Thyroid gland (tissue), 4 donors: ENCODE measurements at regions not wholly inside any gene's neighbourhood (a gene's known extent, or its start where the extent isn't known, plus 50 kb on each side); places are given as distances from the start of the nearest gene placed in this dataset.
"Not testable (repeated sequence)": the region's sequence is repeated elsewhere in the genome, so short reads cannot be mapped to it uniquely, and the experiment has no call there.

ENCODE experiments used
- DNase-seq, 2 donors: peaks; one replicate each; pipeline ENCODE4 v3.0.0-alpha.2; 2019
- H3K27ac ChIP-seq, 3 donors: fragments of 200-600 bp; sonication (generic); 1 replicate in 2 of 3; 2 replicates in 1 of 3; pipeline ENCODE4 v1.5.1; 2016 to 2019; ENCODE audit warnings: mild to moderate bottlenecking in 1 of 3, moderate library complexity in 1 of 3
- H3K27me3 ChIP-seq: fragments of 200-600 bp; sonication (generic); one replicate; pipeline ENCODE4 v1.5.1; 2019
- H3K36me3 ChIP-seq, 2 donors: fragments of 200-600 bp; sonication (generic); one replicate each; pipeline ENCODE4 v1.5.1; 2016 to 2019
- H3K4me1 ChIP-seq, 2 donors: fragments of 200-600 bp; sonication (generic); one replicate each; pipeline ENCODE4 v1.5.1; 2017 to 2019
- H3K4me3 ChIP-seq, 3 donors: fragments of 200-600 bp; sonication (generic); replicated peaks in 1 of 3; 1 replicate in 2 of 3; 2 replicates in 1 of 3; pipeline ENCODE4 v1.5.1; 2016; ENCODE audit warnings: mild to moderate bottlenecking in 1 of 3
- H3K9me3 ChIP-seq: fragments of 200-600 bp; sonication (generic); one replicate; pipeline ENCODE4 v1.5.1; 2017
- CTCF ChIP-seq, 6 experiments: fragments of 200-600 bp in 3 of 6; fragments of 450-650 bp in 3 of 6; sonication (generic) in 3 of 6; IDR thresholded peaks; one replicate each; pipeline ENCODE4 v1.5.1; 2016 to 2019; ENCODE audit warnings: antibody characterized with exemption in 6 of 6, mild to moderate bottlenecking in 2 of 6, inconsistent platforms in 1 of 6, moderate library complexity in 1 of 6
- POLR2A ChIP-seq, 2 donors: fragments of 450-650 bp; IDR thresholded peaks; one replicate each; pipeline ENCODE4 v1.6.1; 2017; ENCODE audit warnings: antibody characterized with exemption in 2 of 2, mild to moderate bottlenecking in 2 of 2, moderate library complexity in 1 of 2
- WGBS, 2 donors: methylation state at CpG; one replicate each; pipeline ENCODE4 v1.1.5; 2017; 5-methylcytosine and 5-hydroxymethylcytosine counted together
- intact Hi-C: fragments of 100-400 bp; cut with DNase I; formaldehyde crosslinking; loops from one replicate; pipeline ENCODE4 v1.15.1; 2023

- H3K27ac ChIP-seq, H3K4me3 ChIP-seq, H3K4me1 ChIP-seq, H3K9me3 ChIP-seq, H3K36me3 ChIP-seq, H3K27me3 ChIP-seq, DNase-seq, intact Hi-C loops: not testable (repeated sequence)
- 100% methylated on average over 1 of the region's 6 CpGs; no CpG with 5 or more reads in 1 of the 2 donors for WGBS, 2 donors
Measured at GRCh38 chr2:87678742-87679173, 69.1 kb upstream of the PLGLB2 start.

GRCh38 chr2:87679950-87680349 lies 67.9 kb upstream of the PLGLB2 start:
- H3K4me1 ChIP-seq, intact Hi-C loops, H3K27ac ChIP-seq, H3K27me3 ChIP-seq, DNase-seq, H3K36me3 ChIP-seq, H3K4me3 ChIP-seq, H3K9me3 ChIP-seq: not testable (repeated sequence)
- 83% methylated on average over 1 of the region's 4 CpGs; no CpG with 5 or more reads in 1 of the 2 donors for WGBS, 2 donors

GRCh38 chr2:87680691-87681090 lies 67.2 kb upstream of the PLGLB2 start:
- H3K36me3 ChIP-seq, H3K4me3 ChIP-seq, H3K4me1 ChIP-seq, intact Hi-C loops, H3K27me3 ChIP-seq, H3K27ac ChIP-seq, H3K9me3 ChIP-seq, DNase-seq: not testable (repeated sequence)
- 100% methylated on average over 1 of the region's 1 CpG for WGBS, 2 donors

- H3K36me3 ChIP-seq, H3K9me3 ChIP-seq, H3K4me3 ChIP-seq, H3K27me3 ChIP-seq, H3K4me1 ChIP-seq, intact Hi-C loops: not testable (repeated sequence)
- DNase-seq, result peak; percentile 75 to 85
- 19 to 34% methylated on average over 3 to 4 of the region's 10 CpGs for WGBS, 2 donors
- peak overlapping the region; percentile 35 to 67 (median 35) for H3K27ac ChIP-seq
- peak in 3 of 6 experiments; percentile 14 to 40 (median 32) for TF ChIP-seq CTCF (IDR thresholded peaks at IDR 0.05)
Measured at GRCh38 chr2:87683451-87683850, 64.4 kb upstream of the PLGLB2 start.

GRCh38 chr2:87683961-87684360 lies 63.9 kb upstream of the PLGLB2 start:
- intact Hi-C loops, H3K4me3 ChIP-seq, H3K36me3 ChIP-seq, H3K27me3 ChIP-seq, H3K9me3 ChIP-seq, H3K4me1 ChIP-seq: not testable (repeated sequence)
- H3K27ac ChIP-seq, result peak overlapping the region; percentile 35 to 67 (median 61)
- WGBS, 2 donors, result 45 to 71% methylated on average over 5 of the region's 5 CpGs
- DNase-seq, result peak; percentile 60 to 78

- H3K9me3 ChIP-seq, intact Hi-C loops, H3K27me3 ChIP-seq, H3K4me1 ChIP-seq, H3K36me3 ChIP-seq, H3K4me3 ChIP-seq: not testable (repeated sequence)
- peak overlapping the region in 2 of 3 donors; percentile 57 to 74 for H3K27ac ChIP-seq
- 54% methylated on average over 8 of the region's 11 CpGs; no CpG with 5 or more reads in 1 of the 2 donors for WGBS, 2 donors
- DNase-seq, result peak; percentile 87 to 97
- peak in 1 of 2 donors; percentile 67 for TF ChIP-seq POLR2A (IDR thresholded peaks at IDR 0.05)
Measured at GRCh38 chr2:87685558-87685957, 62.3 kb upstream of the PLGLB2 start.

- WGBS, 2 donors, result no CpG with 5 or more reads among the region's 7 CpGs
- intact Hi-C loops, H3K27me3 ChIP-seq: not testable (repeated sequence)
Measured at GRCh38 chr2:87686873-87687549, 60.9 kb upstream of the PLGLB2 start.

GRCh38 chr2:87687550-87688270 lies 60.2 kb upstream of the PLGLB2 start:
- DNase-seq, H3K27ac ChIP-seq, H3K9me3 ChIP-seq, intact Hi-C loops, H3K4me3 ChIP-seq, H3K36me3 ChIP-seq, H3K27me3 ChIP-seq, H3K4me1 ChIP-seq: not testable (repeated sequence)
- 78 to 82% methylated on average over 2 to 6 of the region's 7 CpGs for WGBS, 2 donors

More at GRCh38 chr2:87686873-87687549, 60.9 kb upstream of the PLGLB2 start:
- not testable (repeated sequence) for H3K4me3 ChIP-seq, DNase-seq, H3K4me1 ChIP-seq, H3K36me3 ChIP-seq, H3K9me3 ChIP-seq, H3K27ac ChIP-seq

GRCh38 chr2:87691899-87692592 lies 55.8 kb upstream of the PLGLB2 start:
- H3K27me3 ChIP-seq, intact Hi-C loops, H3K4me3 ChIP-seq, DNase-seq, H3K27ac ChIP-seq, H3K36me3 ChIP-seq, H3K9me3 ChIP-seq, H3K4me1 ChIP-seq: not testable (repeated sequence)
- 83% methylated on average over 1 of the region's 1 CpG; no CpG with 5 or more reads in 1 of the 2 donors for WGBS, 2 donors

- DNase-seq, H3K4me1 ChIP-seq, H3K9me3 ChIP-seq, H3K27me3 ChIP-seq, H3K4me3 ChIP-seq, intact Hi-C loops, H3K36me3 ChIP-seq, H3K27ac ChIP-seq: not testable (repeated sequence)
- WGBS, 2 donors, result 72 to 85% methylated on average over 2 of the region's 2 CpGs
Measured at GRCh38 chr2:87692914-87693313, 55.0 kb upstream of the PLGLB2 start.

GRCh38 chr2:87693882-87694281 lies 54.0 kb upstream of the PLGLB2 start:
- 11 to 20% methylated on average over 1 of the region's 1 CpG for WGBS, 2 donors
- H3K36me3 ChIP-seq, H3K4me3 ChIP-seq, H3K9me3 ChIP-seq, H3K27me3 ChIP-seq, intact Hi-C loops, H3K4me1 ChIP-seq, DNase-seq, H3K27ac ChIP-seq: not testable (repeated sequence)
